NB4 (cell line): ENCODE measurements at regions not wholly inside any gene's neighbourhood (a gene's known extent, or its start where the extent isn't known, plus 50 kb on each side); places are given as distances from the start of the nearest gene placed in this dataset.

ENCODE experiments used
- CTCF ChIP-seq: IDR thresholded peaks from one replicate; pipeline ENCODE4 v1.5.1; 2012; ENCODE audit warnings: low read depth, low read length
- MYC ChIP-seq: IDR thresholded peaks from 2 replicates; pipeline ENCODE4 v1.6.1; 2011; ENCODE audit warnings: low read depth, low read length
- POLR2A ChIP-seq: IDR thresholded peaks from 2 replicates; pipeline ENCODE4 v1.6.1; 2011; ENCODE audit warnings: mild to moderate bottlenecking; ENCODE audit not compliant: insufficient read length; ENCODE audit errors: extremely low read depth
- TF ChIP-seq, protein P1 (sequence below): IDR thresholded peaks from 2 replicates; pipeline ENCODE4 v1.6.1; 2011; ENCODE audit warnings: low read depth, low read length

DNA sequence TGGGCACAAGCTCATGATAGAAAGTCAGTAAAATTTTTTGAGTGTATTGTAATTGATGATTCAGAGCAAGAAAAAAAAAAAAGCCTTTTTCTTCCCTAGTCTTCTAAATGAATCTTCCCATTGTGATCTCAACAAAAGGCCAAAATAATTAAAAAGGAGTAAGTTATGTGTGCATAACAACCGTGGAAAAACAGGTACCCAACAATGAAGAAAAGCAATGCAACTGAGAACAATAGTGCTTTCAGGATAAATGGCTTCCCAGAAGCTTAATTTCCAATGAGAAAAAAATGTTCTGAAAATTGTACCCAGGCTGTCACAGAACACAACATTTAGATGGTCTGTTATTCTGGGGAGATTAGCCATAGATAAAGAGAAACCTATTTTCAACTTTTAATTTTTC is 399.0 kb upstream of the AGA start:
- TF ChIP-seq CTCF (no peak), POLR2A (no peak), MYC (no peak)
- TF ChIP-seq, protein P1, sequence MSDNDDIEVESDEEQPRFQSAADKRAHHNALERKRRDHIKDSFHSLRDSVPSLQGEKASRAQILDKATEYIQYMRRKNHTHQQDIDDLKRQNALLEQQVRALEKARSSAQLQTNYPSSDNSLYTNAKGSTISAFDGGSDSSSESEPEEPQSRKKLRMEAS: no peak
